ENCODE measurements at regions not wholly inside any gene's neighbourhood (a gene's known extent, or its start where the extent isn't known, plus 50 kb on each side); places are given as distances from the start of the nearest gene placed in this dataset.

DNA sequence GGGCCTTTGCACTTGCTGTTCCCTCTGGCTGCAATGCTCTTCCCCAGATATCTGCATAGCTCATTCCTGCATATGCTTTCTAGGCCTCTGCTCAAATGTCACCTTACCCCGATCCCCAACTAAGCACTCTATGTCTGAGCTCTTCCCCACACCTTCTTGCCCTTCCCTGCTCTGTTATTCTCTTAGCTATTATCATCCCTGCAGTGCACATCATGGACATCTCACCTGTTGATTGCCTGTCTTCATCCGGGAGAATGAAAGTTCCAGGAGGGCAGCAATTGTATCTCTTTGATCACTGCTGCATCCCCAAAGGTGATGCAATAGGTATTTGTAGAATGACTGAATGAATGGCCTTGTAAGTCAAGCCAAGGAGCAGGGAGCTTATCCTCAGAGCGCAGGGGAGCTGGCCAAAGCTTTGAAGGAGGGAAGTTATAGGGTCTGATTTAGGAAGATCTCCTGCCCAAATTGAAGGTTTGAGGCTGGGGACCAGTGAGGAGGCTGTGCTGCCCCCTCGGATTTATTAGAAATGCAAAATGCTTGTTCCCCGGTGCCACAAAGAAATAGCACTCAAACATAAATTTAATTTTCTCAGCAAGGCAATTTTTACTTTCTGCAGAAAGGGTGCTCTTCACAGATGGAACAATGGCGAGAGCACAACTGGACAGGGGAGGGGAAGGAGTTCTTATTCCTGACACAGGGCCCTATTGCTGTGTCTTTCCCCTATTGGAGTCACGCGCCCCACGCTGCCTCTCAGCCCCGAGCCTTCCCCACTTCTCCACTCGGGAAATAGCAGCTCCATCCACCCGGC is 631.1 kb downstream of the MATN1 start:
- FAIRE-seq (no peak), ATAC-seq (no peak), DNase-seq (ENCODE audit: low read depth in 1 of 2, low spot score in 1 of 2) (no peak)
- no peak overlapping the region for H3K4me3 ChIP-seq
- TF ChIP-seq RNF2 (IDR thresholded peaks at IDR 0.05; ENCODE audit: borderline replicate concordance, low read depth) (no peak), BHLHE40 (IDR thresholded peaks at IDR 0.05; ENCODE audit: low read depth, low read length) (no peak)
- H3K27ac ChIP-seq: no peak overlapping the region
- H3K9me3 ChIP-seq: peaks cover 6% of the 10 kb centered on the region; the same call in 2 of the 3 replicates
- ChIA-PET POLR2A (no interaction called here), CTCF (interaction anchor here (1.0 to 1.1 kb wide), 2 partner anchors 10 to 19 kb away, joined by 3 to 5 read pairs; no protein-coding TSS in a partner anchor)
- no peak overlapping the region for H3K4me2 ChIP-seq
- no peaks in the 10 kb centered on the region for H3K4me1 ChIP-seq
- 49% methylated on average over 12 of the region's 12 CpGs for WGBS (ENCODE audit: missing lambda C conversion rate)

GRCh38 chr1:30090162-30090820 is 633.1 kb downstream of the MATN1 start:
- DNase-seq (ENCODE audit: low read depth in 1 of 2, low spot score in 1 of 2): no peak

DNA sequence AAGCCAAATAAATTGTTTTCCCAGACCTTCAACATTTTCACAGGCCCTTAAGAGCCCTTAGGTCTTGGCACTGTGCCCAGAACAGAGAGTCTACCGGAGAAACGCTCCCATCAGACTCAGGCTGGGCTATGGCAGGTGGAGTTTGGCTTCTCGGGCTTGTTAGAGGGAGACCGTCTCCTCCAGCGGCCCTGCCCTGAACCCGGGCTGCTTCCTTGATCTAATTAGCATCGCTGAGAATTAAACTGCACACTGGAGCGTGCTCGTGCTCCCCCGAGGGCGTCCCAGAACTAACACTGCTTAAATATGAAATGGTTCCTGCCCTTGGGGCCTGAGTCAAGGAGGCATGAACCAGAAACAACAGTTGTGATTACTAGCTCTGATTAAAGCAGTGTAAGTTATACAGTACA is 634.4 kb downstream of the MATN1 start:
- Histone ChIP-seq H3K9me3 (peaks cover 6% of the 10 kb centered on the region; the same call in 2 of the 3 replicates), H3K4me2 (no peak overlapping the region), H3K27ac (no peak overlapping the region), H3K4me1 (peaks cover 18% of the 10 kb centered on the region), H3K4me3 (no peak overlapping the region)
- CTCF ChIA-PET: interaction anchor here (1.2 to 1.9 kb wide), 2 partner anchors 296 to 849 kb away, joined by 3 to 5 read pairs; no protein-coding TSS in a partner anchor
- WGBS (ENCODE audit: missing lambda C conversion rate): 37% methylated on average over 4 of the region's 11 CpGs
- TF ChIP-seq ESRRA (IDR thresholded peaks at IDR 0.05; ENCODE audit: borderline replicate concordance, low read length) (no peak), PHF8 (IDR thresholded peaks at IDR 0.05; ENCODE audit: borderline replicate concordance, low read depth) (no peak), SREBF2 (IDR thresholded peaks at IDR 0.05) (no peak), CHD2 (IDR thresholded peaks at IDR 0.05; ENCODE audit: low read length, partially characterized antibody) (no peak), RARB (CRISPR knock-in tag; IDR thresholded peaks at IDR 0.05) (no peak), HOXA7 (CRISPR knock-in tag; IDR thresholded peaks at IDR 0.05) (no peak), RAD21 (conservative IDR thresholded peaks at IDR 0.05 in 1 of 2, IDR thresholded peaks at IDR 0.05 in 1 of 2) (no peak), REST (IDR thresholded peaks at IDR 0.05) (no peak), CBX8 (IDR thresholded peaks at IDR 0.05) (no peak), BCL3 (IDR thresholded peaks at IDR 0.05) (no peak), POLR2A (IDR thresholded peaks at IDR 0.05; ENCODE audit: low read length) (no peak), PBX3 (IDR thresholded peaks at IDR 0.05) (no peak)
- TF ChIP-seq, protein P1, sequence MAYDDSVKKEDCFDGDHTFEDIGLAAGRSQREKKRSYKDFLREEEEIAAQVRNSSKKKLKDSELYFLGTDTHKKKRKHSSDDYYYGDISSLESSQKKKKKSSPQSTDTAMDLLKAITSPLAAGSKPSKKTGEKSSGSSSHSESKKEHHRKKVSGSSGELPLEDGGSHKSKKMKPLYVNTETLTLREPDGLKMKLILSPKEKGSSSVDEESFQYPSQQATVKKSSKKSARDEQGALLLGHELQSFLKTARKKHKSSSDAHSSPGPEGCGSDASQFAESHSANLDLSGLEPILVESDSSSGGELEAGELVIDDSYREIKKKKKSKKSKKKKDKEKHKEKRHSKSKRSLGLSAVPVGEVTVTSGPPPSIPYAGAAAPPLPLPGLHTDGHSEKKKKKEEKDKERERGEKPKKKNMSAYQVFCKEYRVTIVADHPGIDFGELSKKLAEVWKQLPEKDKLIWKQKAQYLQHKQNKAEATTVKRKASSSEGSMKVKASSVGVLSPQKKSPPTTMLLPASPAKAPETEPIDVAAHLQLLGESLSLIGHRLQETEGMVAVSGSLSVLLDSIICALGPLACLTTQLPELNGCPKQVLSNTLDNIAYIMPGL (CRISPR knock-in tag; IDR thresholded peaks at IDR 0.05; ENCODE audit: borderline replicate concordance): no peak
- TF ChIP-seq, protein P2, sequence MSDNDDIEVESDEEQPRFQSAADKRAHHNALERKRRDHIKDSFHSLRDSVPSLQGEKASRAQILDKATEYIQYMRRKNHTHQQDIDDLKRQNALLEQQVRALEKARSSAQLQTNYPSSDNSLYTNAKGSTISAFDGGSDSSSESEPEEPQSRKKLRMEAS (IDR thresholded peaks at IDR 0.05): no peak
- POLR2A ChIA-PET: no interaction called here
- FAIRE-seq (no peak), DNase-seq (ENCODE audit: low read depth in 1 of 2, low spot score in 1 of 2) (no peak), ATAC-seq (no peak)

More at GRCh38 chr1:30090162-30090820, 633.1 kb downstream of the MATN1 start:
- POLR2A ChIA-PET: no interaction called here
- CTCF ChIA-PET: interaction anchor here (1.0 to 1.9 kb wide), 6 partner anchors 210 to 854 kb away, joined by 3 to 6 read pairs (median 4); partner anchors contain the start of gene PTPRU
- TF ChIP-seq RARB (CRISPR knock-in tag; IDR thresholded peaks at IDR 0.05): no peak
- TF ChIP-seq TP53 (CRISPR knock-in tag; IDR thresholded peaks at IDR 0.05): no peak
- no peak for TF ChIP-seq ZFP36 (IDR thresholded peaks at IDR 0.05; ENCODE audit: borderline replicate concordance, partially characterized antibody)
- TF ChIP-seq ATOH8 (CRISPR knock-in tag; IDR thresholded peaks at IDR 0.05; ENCODE audit: low read depth): no peak
- TF ChIP-seq FOSB (CRISPR knock-in tag; IDR thresholded peaks at IDR 0.05): no peak
- TF ChIP-seq JUN (IDR thresholded peaks at IDR 0.05): no peak
- no peak for TF ChIP-seq EHMT2 (IDR thresholded peaks at IDR 0.05; ENCODE audit: low read depth)
- TF ChIP-seq CHD2 (IDR thresholded peaks at IDR 0.05; ENCODE audit: low read length, partially characterized antibody): no peak
- Histone ChIP-seq H3K4me2 (no peak overlapping the region), H3K4me1 (peaks cover 5% of the 10 kb centered on the region; the same call in 2 of the 3 replicates), H3K4me3 (no peak overlapping the region), H3K9me3 (peaks cover 6% of the 10 kb centered on the region; the same call in 2 of the 3 replicates), H3K27ac (no peak overlapping the region)
- no peak for FAIRE-seq
- ATAC-seq: no peak
- 35% methylated on average over 6 of the region's 10 CpGs for WGBS (ENCODE audit: missing lambda C conversion rate)
